ENCODE measurements at regions not wholly inside any gene's neighbourhood (a gene's known extent, or its start where the extent isn't known, plus 50 kb on each side); places are given as distances from the start of the nearest gene placed in this dataset.

GRCh38 chr3:84082726-84083125 lies 876.1 kb upstream of the CADM2 start:
- TF ChIP-seq CTCF (conservative IDR thresholded peaks at IDR 0.05 in 1 of 2, IDR thresholded peaks at IDR 0.05 in 1 of 2; ENCODE audit: low read depth in 1 of 2, low read length in 2 of 2): no peak
- TF ChIP-seq EZH2 (IDR thresholded peaks at IDR 0.05; ENCODE audit: low read length, missing control alignments): no peak
- Histone ChIP-seq H2AFZ (ENCODE audit: low read length) (no peak overlapping the region), H3K4me1 (ENCODE audit: control insufficient read depth, extremely low read depth, insufficient read depth, low read length) (no peaks in the 10 kb centered on the region), H3K27ac (ENCODE audit: insufficient read depth, low read length) (no peak overlapping the region), H3K27me3 (ENCODE audit: control insufficient read depth, insufficient read depth, low read length) (no peaks in the 10 kb centered on the region), H3K79me2 (ENCODE audit: control insufficient read depth, insufficient read depth, low read length) (no peaks in the 10 kb centered on the region), H3K4me2 (ENCODE audit: extremely low read depth, insufficient read depth, low read length) (no peak overlapping the region), H3K9ac (ENCODE audit: insufficient read depth, low read length) (no peak overlapping the region), H3K4me3 (replicated peaks in 1 of 4; ENCODE audit: control extremely low read depth in 1 of 4, insufficient read depth in 1 of 4, low read depth in 3 of 4, low read length in 4 of 4) (no peak overlapping the region), H3K36me3 (ENCODE audit: control insufficient read depth, insufficient read depth, low read length) (no peaks in the 10 kb centered on the region), H3K9me3 (ENCODE audit: control insufficient read depth, insufficient read depth, low read depth, low read length) (no peaks in the 10 kb centered on the region), H4K20me1 (ENCODE audit: control insufficient read depth, extremely low read depth, insufficient read depth, low read length) (no peaks in the 10 kb centered on the region)
- no peak for DNase-seq (ENCODE audit: low read depth in 2 of 2)

- no peak overlapping the region for H3K4me3 ChIP-seq (replicated peaks in 1 of 4; ENCODE audit: control extremely low read depth in 1 of 4, insufficient read depth in 1 of 4, low read depth in 3 of 4, low read length in 4 of 4)
- no peak for TF ChIP-seq EZH2 (IDR thresholded peaks at IDR 0.05; ENCODE audit: low read length, missing control alignments)
- TF ChIP-seq CTCF (conservative IDR thresholded peaks at IDR 0.05 in 1 of 2, IDR thresholded peaks at IDR 0.05 in 1 of 2; ENCODE audit: low read depth in 1 of 2, low read length in 2 of 2): no peak
- no peak overlapping the region for H3K27ac ChIP-seq (ENCODE audit: insufficient read depth, low read length)
- H2AFZ ChIP-seq (ENCODE audit: low read length): no peak overlapping the region
- no peaks in the 10 kb centered on the region for H3K4me1 ChIP-seq (ENCODE audit: control insufficient read depth, extremely low read depth, insufficient read depth, low read length)
- no peaks in the 10 kb centered on the region for H4K20me1 ChIP-seq (ENCODE audit: control insufficient read depth, extremely low read depth, insufficient read depth, low read length)
- DNase-seq (ENCODE audit: low read depth in 2 of 2): no peak
- H3K36me3 ChIP-seq (ENCODE audit: control insufficient read depth, insufficient read depth, low read length): no peaks in the 10 kb centered on the region
- H3K4me2 ChIP-seq (ENCODE audit: extremely low read depth, insufficient read depth, low read length): no peak overlapping the region
- no peak overlapping the region for H3K9ac ChIP-seq (ENCODE audit: insufficient read depth, low read length)
- no peaks in the 10 kb centered on the region for H3K79me2 ChIP-seq (ENCODE audit: control insufficient read depth, insufficient read depth, low read length)
- H3K27me3 ChIP-seq (ENCODE audit: control insufficient read depth, insufficient read depth, low read length): no peaks in the 10 kb centered on the region
- H3K9me3 ChIP-seq (ENCODE audit: control insufficient read depth, insufficient read depth, low read depth, low read length): no peaks in the 10 kb centered on the region
Measured at GRCh38 chr3:84092907-84093306, 865.9 kb upstream of the CADM2 start.

- no peak for DNase-seq (ENCODE audit: low read depth in 2 of 2)
- no peaks in the 10 kb centered on the region for H3K27me3 ChIP-seq (ENCODE audit: control insufficient read depth, insufficient read depth, low read length)
- TF ChIP-seq CTCF (conservative IDR thresholded peaks at IDR 0.05 in 1 of 2, IDR thresholded peaks at IDR 0.05 in 1 of 2; ENCODE audit: low read depth in 1 of 2, low read length in 2 of 2): no peak
- no peak for TF ChIP-seq EZH2 (IDR thresholded peaks at IDR 0.05; ENCODE audit: low read length, missing control alignments)
Measured at GRCh38 chr3:84096188-84096587, 862.6 kb upstream of the CADM2 start.

More at GRCh38 chr3:84096188-84096587, 862.6 kb upstream of the CADM2 start:
- Histone ChIP-seq H3K36me3 (ENCODE audit: control insufficient read depth, insufficient read depth, low read length) (no peaks in the 10 kb centered on the region), H3K4me3 (replicated peaks in 1 of 4; ENCODE audit: control extremely low read depth in 1 of 4, insufficient read depth in 1 of 4, low read depth in 3 of 4, low read length in 4 of 4) (no peak overlapping the region), H2AFZ (ENCODE audit: low read length) (no peak overlapping the region), H3K9me3 (ENCODE audit: control insufficient read depth, insufficient read depth, low read depth, low read length) (no peaks in the 10 kb centered on the region), H3K79me2 (ENCODE audit: control insufficient read depth, insufficient read depth, low read length) (no peaks in the 10 kb centered on the region), H3K4me2 (ENCODE audit: extremely low read depth, insufficient read depth, low read length) (no peak overlapping the region), H4K20me1 (ENCODE audit: control insufficient read depth, extremely low read depth, insufficient read depth, low read length) (no peaks in the 10 kb centered on the region), H3K27ac (ENCODE audit: insufficient read depth, low read length) (no peak overlapping the region), H3K4me1 (ENCODE audit: control insufficient read depth, extremely low read depth, insufficient read depth, low read length) (no peaks in the 10 kb centered on the region), H3K9ac (ENCODE audit: insufficient read depth, low read length) (no peak overlapping the region)

All from fibroblast of lung (primary cell).